Smooth muscle cell (in vitro differentiated cells): ENCODE measurements at regions not wholly inside any gene's neighbourhood (a gene's known extent, or its start where the extent isn't known, plus 50 kb on each side); places are given as distances from the start of the nearest gene placed in this dataset.

ENCODE experiments used
- DNase-seq: peaks from one replicate; lab custom pipeline; 2025; ENCODE audit not compliant: unreplicated experiment; lab: John Stamatoyannopoulos, UW
- H2AFZ ChIP-seq: fragments of 200-600 bp; sonication (generic); 2 replicates; pipeline ENCODE4 v1.6.0; 2016; ENCODE audit warnings: antibody characterized with exemption, low read depth, mild to moderate bottlenecking
- H3F3A ChIP-seq: fragments of 200-600 bp; sonication (generic); 2 replicates; pipeline ENCODE4 v1.6.0; 2017; ENCODE audit warnings: antibody characterized with exemption, low read depth
- H3K27ac ChIP-seq: fragments of 200-600 bp; sonication (generic); 2 replicates; pipeline ENCODE4 v1.5.1; 2016; ENCODE audit warnings: low read depth, mild to moderate bottlenecking
- H3K27me3 ChIP-seq: fragments of 200-600 bp; sonication (generic); 2 replicates; pipeline ENCODE4 v1.6.1; 2016; ENCODE audit warnings: low read depth, mild to moderate bottlenecking
- H3K36me3 ChIP-seq: fragments of 200-600 bp; sonication (generic); 2 replicates; pipeline ENCODE4 v1.5.1; 2016; ENCODE audit warnings: low read depth
- H3K4me1 ChIP-seq: fragments of 200-600 bp; sonication (generic); 2 replicates; pipeline ENCODE4 v1.5.1; 2016; ENCODE audit warnings: low read depth
- H3K4me2 ChIP-seq: fragments of 200-600 bp; sonication (generic); 2 replicates; pipeline ENCODE4 v1.6.0; 2016; ENCODE audit warnings: mild to moderate bottlenecking
- H3K4me3 ChIP-seq: fragments of 200-600 bp; sonication (generic); 2 replicates; pipeline ENCODE4 v1.5.1; 2016; ENCODE audit warnings: mild to moderate bottlenecking
- H3K79me2 ChIP-seq: fragments of 200-600 bp; sonication (generic); 2 replicates; pipeline ENCODE4 v1.6.0; 2016; ENCODE audit warnings: low read depth, mild to moderate bottlenecking
- H3K9ac ChIP-seq: fragments of 200-600 bp; sonication (generic); 2 replicates; pipeline ENCODE4 v1.6.0; 2016; ENCODE audit warnings: low read depth
- H3K9me3 ChIP-seq: fragments of 200-600 bp; sonication (generic); replicated peaks from 2 replicates; pipeline ENCODE4 v1.5.1; 2016; ENCODE audit warnings: low read depth
- H4K20me1 ChIP-seq: fragments of 200-600 bp; sonication (generic); 2 replicates; pipeline ENCODE4 v1.6.0; 2016; ENCODE audit warnings: low read depth
- WGBS: methylation state at CpG from one replicate; pipeline ENCODE4 v1.1.7; 2016; ENCODE audit warnings: low lambda C conversion rate; 5-methylcytosine and 5-hydroxymethylcytosine counted together
- TF ChIP-seq, protein P1 (sequence below): fragments of 200-600 bp; sonication (generic); IDR thresholded peaks from 2 replicates; pipeline ENCODE4 v1.5.1; 2017; ENCODE audit warnings: borderline replicate concordance, mild to moderate bottlenecking, antibody characterized with exemption; ENCODE audit not compliant: insufficient read depth, poor library complexity, severe bottlenecking

DNA sequence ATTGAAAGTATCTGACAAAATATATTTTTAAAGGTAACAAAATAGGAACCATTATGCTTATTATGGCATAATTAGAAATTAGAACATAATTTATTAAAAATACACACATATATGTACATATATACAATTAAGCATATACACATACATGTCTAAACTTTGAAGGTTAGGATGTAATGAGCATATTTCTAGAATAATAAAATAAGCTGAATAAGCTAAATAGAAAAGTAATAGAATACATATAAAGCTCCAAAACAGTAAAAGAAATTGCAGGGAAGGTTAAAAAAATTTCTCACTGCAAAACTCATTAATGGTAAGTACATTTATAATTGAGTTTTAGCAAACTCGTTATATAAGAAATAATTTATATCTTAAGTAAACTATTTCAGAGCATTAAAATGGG, 1561.5 kb upstream of the ZEB2 start:
- Histone ChIP-seq H3K36me3 (no peaks in the 10 kb centered on the region), H3K9ac (no peak overlapping the region), H3K4me3 (no peak overlapping the region), H3K9me3 (no peaks in the 10 kb centered on the region), H4K20me1 (no peaks in the 10 kb centered on the region), H3K4me1 (no peaks in the 10 kb centered on the region), H3K27me3 (no peaks in the 10 kb centered on the region), H3K27ac (no peak overlapping the region), H3K4me2 (no peak overlapping the region), H3F3A (no peaks in the 10 kb centered on the region), H2AFZ (no peak overlapping the region), H3K79me2 (no peaks in the 10 kb centered on the region)
- no peak for DNase-seq
- 77% methylated on average over 1 of the region's 1 CpG for WGBS
- TF ChIP-seq, protein P1, sequence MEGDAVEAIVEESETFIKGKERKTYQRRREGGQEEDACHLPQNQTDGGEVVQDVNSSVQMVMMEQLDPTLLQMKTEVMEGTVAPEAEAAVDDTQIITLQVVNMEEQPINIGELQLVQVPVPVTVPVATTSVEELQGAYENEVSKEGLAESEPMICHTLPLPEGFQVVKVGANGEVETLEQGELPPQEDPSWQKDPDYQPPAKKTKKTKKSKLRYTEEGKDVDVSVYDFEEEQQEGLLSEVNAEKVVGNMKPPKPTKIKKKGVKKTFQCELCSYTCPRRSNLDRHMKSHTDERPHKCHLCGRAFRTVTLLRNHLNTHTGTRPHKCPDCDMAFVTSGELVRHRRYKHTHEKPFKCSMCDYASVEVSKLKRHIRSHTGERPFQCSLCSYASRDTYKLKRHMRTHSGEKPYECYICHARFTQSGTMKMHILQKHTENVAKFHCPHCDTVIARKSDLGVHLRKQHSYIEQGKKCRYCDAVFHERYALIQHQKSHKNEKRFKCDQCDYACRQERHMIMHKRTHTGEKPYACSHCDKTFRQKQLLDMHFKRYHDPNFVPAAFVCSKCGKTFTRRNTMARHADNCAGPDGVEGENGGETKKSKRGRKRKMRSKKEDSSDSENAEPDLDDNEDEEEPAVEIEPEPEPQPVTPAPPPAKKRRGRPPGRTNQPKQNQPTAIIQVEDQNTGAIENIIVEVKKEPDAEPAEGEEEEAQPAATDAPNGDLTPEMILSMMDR: no peak

DNA sequence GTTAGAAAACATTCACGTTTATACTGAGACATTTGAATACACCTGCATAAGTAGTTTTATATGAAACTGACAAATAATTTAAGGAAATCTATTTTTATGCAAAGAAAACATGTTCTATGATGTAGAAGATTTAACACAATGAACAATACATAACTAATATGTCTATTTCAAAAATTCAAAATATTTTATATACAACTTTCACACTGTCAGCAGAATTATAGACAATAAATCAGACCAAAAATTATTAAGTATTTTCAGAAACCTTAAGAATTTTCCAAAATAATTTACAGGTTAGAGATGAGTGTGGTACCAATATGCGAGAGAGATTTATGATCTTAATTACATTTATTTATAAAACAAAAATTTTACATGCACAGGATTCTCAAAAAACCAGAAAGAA, 1561.0 kb upstream of the ZEB2 start:
- TF ChIP-seq, protein P1: no peak
- Histone ChIP-seq H3K27ac (no peak overlapping the region), H3K36me3 (no peaks in the 10 kb centered on the region), H4K20me1 (no peaks in the 10 kb centered on the region), H3K4me2 (no peak overlapping the region), H3K9ac (no peak overlapping the region), H3F3A (no peaks in the 10 kb centered on the region), H3K27me3 (no peaks in the 10 kb centered on the region), H3K9me3 (no peaks in the 10 kb centered on the region), H3K4me3 (no peak overlapping the region), H3K79me2 (no peaks in the 10 kb centered on the region), H2AFZ (no peak overlapping the region), H3K4me1 (no peaks in the 10 kb centered on the region)
- WGBS: 91% methylated on average over 2 of the region's 2 CpGs
- DNase-seq: no peak

DNA sequence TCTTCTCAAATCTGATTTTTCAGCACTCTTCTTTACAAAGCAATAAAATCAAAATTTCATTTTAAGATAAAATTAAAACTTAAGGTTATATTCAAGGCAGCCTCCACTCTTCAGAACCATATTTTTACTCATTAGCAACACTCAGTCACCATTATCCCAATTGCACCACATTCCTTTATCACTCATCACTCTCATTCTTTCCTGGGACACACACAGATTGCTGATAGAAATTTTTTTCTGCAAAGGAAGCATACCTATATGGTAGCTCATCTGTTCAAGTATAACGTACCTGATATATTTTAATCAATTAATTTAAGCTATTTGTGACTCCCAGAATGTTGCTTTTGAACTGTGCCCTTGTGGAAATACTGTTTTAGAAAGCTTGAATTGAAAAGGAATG, 1559.3 kb upstream of the ZEB2 start:
- no peak overlapping the region for H3K4me3 ChIP-seq
- H3K9ac ChIP-seq: no peak overlapping the region
- H3K27me3 ChIP-seq: no peaks in the 10 kb centered on the region
- no peaks in the 10 kb centered on the region for H3K79me2 ChIP-seq
- no peaks in the 10 kb centered on the region for H3K4me1 ChIP-seq
- no peak overlapping the region for H3K27ac ChIP-seq
- no peaks in the 10 kb centered on the region for H3K9me3 ChIP-seq
- H3K36me3 ChIP-seq: no peaks in the 10 kb centered on the region
- no peaks in the 10 kb centered on the region for H3F3A ChIP-seq
- WGBS: 64% methylated on average over 1 of the region's 1 CpG
- H3K4me2 ChIP-seq: no peak overlapping the region
- H4K20me1 ChIP-seq: no peaks in the 10 kb centered on the region
- no peak overlapping the region for H2AFZ ChIP-seq
- TF ChIP-seq, protein P1: no peak
- no peak for DNase-seq

DNA sequence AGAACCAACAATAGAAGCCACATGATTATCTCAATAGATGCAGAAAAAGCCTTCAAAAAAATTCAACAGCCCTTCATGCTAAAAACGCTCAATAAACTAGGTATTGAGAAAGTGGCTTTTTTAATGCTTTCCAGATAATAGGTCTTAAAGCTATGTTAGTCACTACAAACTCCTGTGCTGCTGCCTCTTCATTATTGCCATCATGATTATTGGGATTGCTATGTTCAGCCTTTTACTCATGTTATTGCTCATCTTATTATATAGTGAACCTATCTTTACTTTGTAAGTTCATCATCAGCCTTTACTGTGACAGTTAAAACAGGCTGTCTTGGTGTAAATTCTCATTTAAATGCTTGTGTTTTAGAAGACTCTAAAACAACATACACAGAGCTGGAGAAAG, 1557.2 kb upstream of the ZEB2 start:
- Histone ChIP-seq H3K79me2 (no peaks in the 10 kb centered on the region), H3K27me3 (no peaks in the 10 kb centered on the region), H3K4me1 (no peaks in the 10 kb centered on the region), H3K9ac (no peak overlapping the region), H3K4me3 (no peak overlapping the region), H3F3A (no peaks in the 10 kb centered on the region), H3K27ac (no peak overlapping the region), H3K9me3 (no peaks in the 10 kb centered on the region), H3K36me3 (no peaks in the 10 kb centered on the region), H3K4me2 (no peak overlapping the region), H2AFZ (no peak overlapping the region), H4K20me1 (no peaks in the 10 kb centered on the region)
- WGBS: 97% methylated on average over 1 of the region's 1 CpG
- DNase-seq: no peak
- TF ChIP-seq, protein P1: no peak
